ENCODE measurements at regions not wholly inside any gene's neighbourhood (a gene's known extent, or its start where the extent isn't known, plus 50 kb on each side); places are given as distances from the start of the nearest gene placed in this dataset.
"Not testable (repeated sequence)": the region's sequence is repeated elsewhere in the genome, so short reads cannot be mapped to it uniquely, and the experiment has no call there.

DNA sequence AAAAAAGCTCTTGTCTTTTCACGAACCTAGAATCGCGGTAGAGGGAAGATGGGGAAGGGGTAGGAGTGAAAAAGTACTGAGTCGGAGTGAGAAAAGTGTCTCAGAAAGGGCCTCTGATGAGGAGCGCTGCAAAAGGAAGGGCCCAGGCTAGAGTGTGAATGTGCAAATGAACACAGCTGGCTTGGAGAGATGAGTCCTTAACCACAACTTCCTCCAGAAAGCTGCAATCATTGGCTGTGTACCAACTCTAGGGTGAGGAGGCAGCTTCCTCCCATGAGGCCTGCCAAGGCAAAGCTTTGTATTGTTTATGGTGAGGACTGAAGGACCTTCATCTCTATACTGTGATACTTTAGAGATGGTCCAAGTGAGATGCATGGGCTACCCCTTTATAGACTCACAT lies 566.9 kb upstream of the ANO5 start:
- DNase-seq (ENCODE audit: low read depth in 4 of 4, low spot score in 3 of 4), result no peak

DNA sequence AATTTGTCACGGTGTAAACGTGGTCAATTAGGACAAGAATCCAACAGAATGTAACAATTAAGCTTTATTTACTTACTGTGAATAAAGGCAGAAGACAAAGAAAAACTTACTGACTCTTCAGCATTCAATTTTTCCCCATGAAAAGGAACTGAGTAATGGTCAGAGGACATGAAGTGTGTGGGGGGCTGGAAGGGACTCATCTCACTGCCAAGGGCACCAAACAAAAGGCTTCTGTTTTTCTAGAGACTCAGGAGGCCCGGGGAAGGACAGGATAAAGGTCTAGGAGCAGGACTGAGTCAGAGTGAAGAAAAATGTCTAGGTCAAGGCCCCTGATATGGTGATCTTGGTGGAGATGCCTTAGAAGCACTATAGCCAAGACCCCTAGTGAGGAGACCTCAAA lies 564.2 kb upstream of the ANO5 start:
- DNase-seq (ENCODE audit: low read depth in 4 of 4, low spot score in 3 of 4), result no peak

GRCh38 chr11:21630934-21631478 lies 561.9 kb upstream of the ANO5 start:
- no peak for DNase-seq (ENCODE audit: low read depth in 4 of 4, low spot score in 3 of 4)

DNA sequence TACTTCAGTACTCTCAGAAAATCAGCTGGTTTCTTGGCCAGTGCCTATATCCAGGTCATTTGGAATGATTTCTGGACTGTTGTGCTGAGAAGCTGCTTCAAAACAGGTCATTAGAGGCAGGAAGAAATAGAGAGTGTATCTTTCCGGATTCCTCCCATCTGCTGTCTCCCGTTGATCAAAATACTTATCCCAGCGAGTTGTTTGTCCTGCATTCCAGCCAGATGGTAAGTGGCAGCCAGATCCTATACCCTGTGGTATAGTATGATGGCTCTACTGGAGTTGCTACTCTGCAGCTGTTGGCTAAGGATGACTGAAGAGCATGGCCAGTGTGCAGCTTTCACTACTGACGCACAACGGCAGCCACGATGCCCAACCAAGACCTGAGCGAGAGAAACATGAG lies 560.9 kb upstream of the ANO5 start:
- no peak for DNase-seq (ENCODE audit: low read depth in 4 of 4, low spot score in 3 of 4)

GRCh38 chr11:21634491-21634890 lies 558.4 kb upstream of the ANO5 start:
- DNase-seq (ENCODE audit: low read depth in 4 of 4, low spot score in 3 of 4), result no peak

DNA sequence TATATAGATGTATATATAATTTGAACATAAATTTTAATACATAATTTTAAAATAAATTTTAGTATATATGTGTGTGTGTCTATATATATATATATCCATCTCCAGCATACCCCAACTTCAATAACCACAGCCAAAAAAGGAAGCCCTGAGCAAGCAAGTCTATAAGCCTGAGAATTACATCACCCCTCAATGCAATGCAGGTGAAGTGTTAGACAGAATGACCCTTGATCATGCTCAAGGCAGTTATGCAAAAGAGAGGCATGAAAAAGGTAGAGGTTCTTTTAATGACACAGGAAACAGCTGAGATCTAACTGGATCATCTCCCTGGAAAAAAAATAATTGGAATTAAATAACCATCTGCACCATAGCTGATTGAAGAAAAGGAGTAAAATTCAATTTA lies 557.9 kb upstream of the ANO5 start:
- DNase-seq (ENCODE audit: low read depth in 4 of 4, low spot score in 3 of 4), result no peak

DNA sequence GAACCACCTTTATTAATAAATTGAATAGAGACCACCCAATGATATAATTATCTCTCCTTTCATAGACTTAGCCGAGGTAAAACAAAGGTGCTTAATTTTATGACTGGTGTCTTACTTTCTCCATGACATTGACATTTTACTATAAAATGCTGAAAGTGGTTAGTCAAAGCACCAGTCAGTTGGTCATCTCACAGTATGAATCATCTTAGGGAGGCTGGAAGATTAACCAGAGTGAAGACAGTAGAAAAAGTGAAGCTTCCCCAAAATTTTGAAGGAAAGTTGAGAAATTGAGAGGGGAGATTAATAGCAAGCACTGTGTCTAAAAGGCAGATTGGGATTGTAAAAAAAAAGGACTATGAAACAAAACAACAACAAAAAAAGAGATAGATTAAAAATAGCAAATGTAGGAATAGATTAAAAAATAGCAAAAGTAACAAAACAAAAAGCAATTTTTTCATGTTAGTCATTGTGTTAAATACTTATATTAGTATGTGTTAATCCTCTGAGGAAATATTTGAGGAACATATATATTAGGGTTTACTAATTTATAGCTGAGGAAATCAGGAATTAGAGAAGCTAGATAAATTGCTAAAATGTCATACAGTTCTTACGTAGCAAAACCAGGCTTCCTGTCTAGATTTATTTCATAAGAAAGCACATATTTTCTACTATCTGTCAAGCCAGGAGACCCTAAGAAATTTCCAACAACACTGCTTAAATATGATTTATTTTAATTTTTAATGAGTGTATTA lies 557.3 kb upstream of the ANO5 start:
- no peak for DNase-seq (ENCODE audit: low read depth in 4 of 4, low spot score in 3 of 4)

DNA sequence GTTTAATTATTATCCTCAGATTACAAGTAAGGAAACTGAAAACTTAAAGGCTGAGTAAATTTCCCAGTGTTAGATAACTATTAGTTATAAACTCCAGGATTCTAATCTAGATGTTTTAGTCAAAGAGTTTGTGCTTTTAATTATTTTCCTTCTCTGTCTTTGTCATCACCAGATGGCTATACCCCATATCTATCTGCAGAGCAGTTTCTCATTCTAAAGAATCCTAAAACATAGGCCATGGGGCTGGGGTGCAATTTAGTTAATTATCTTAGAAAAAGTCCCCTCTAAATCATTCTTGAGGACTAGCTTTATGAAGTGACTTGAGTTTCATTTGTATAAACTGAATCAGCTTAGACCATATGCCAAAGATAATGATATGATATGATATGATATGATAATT lies 556.3 kb upstream of the ANO5 start:
- DNase-seq (ENCODE audit: low read depth in 4 of 4, low spot score in 3 of 4), result no peak

GRCh38 chr11:21640491-21640890 lies 552.4 kb upstream of the ANO5 start:
- no peak for DNase-seq (ENCODE audit: low read depth in 4 of 4, low spot score in 3 of 4)

DNA sequence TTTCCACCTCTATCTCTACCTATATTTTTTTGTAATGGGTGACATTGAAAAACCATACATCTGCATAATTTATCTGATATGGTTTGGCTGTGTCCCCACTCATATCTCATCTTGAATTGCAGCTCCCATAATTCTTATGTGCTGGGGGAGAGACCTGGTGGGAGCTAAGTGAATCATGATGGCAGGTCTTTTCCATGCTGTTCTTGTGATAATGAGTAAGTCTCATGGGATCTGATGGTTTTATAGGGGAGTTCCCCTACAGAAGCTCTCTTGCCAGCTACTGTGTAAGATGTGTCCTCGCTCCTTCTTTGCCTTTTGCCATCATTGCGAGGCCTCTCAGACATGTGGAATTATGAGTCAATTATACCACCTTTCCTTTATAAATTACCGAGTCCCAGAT lies 551.0 kb upstream of the ANO5 start:
- DNase-seq (ENCODE audit: low read depth in 4 of 4, low spot score in 3 of 4), result no peak

DNA sequence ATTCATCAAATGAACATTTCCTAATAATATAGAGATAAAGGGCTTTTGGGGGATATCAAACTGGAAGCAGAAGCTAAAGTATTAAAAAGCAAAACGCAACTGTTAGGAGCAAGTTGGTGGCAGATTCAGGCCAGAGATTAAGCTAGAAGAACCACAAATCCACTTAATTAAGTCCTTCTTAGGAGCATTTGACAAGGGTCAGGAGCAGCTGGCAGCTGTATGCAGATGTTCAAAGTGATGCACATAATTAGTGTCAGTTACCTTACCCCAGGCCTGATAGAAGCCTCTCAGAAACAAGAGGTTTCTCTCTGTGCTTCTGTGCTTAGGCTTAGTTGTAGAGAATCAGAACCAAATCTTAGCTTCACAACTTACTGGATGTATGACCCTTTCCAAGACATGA lies 546.5 kb upstream of the ANO5 start:
- DNase-seq (ENCODE audit: low read depth in 4 of 4, low spot score in 3 of 4), result no peak

DNA sequence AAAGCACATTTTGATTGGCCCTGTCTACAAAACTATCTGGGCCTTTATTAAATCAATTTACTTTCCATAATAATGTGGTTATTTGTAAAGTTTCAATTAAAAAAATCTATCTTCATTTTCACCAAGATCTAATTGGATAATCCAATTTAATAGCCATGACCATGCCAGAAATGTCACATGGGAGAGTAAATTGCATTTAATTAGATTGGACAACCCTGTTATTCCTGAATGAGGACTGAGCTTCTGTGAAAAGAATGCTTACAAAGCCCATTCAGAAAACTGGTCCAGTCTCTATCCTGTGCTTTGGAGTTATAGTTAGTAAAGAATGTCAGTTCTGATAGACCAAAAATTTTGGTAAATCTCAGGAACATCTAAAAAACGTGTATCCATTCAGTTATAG lies 541.9 kb upstream of the ANO5 start:
- DNase-seq (ENCODE audit: low read depth in 4 of 4, low spot score in 3 of 4), result no peak

DNA sequence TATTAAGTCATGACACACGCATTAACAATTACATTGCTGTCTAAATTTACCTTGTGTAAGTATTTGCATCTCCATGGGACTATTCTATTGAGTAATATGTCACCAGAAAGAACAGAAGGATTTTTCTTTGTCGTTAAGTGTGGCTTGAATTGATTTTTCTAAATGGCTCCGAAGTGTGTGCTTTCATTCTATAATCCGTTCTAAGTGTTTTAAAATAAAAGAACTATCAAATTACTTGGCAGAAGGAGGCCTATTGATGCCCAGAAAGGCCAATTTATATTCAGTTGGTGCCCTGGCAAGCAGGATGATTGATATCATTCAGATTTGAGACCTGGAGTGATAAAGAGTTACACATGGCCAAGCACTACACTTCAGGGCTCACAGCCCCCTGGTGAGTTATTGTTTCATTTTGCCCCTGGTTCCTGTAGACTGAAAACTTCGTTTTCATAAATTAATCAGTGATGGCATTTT lies 538.9 kb upstream of the ANO5 start:
- DNase-seq (ENCODE audit: low read depth in 4 of 4, low spot score in 3 of 4), result no peak

DNA sequence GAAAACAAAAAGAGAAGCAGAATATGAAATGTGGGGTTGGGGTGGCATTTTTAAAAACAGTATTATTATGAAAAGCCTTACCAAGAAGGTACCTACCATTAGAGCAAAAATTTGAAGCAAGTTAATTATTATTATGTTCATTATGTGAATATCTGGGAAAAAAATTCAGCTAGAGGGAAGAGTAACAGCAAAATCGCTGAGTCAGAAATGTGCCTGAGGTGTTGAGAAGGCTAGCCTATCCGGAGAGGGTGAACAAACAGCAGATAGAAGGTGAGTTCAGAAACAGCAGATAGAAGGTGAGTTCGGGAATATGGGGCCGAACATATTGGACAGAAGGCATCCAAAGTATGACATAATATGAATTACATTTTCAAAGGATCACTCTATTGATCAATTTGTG lies 536.8 kb upstream of the ANO5 start:
- no peak for DNase-seq (ENCODE audit: low read depth in 4 of 4, low spot score in 3 of 4)

- no peak for DNase-seq (ENCODE audit: low read depth in 4 of 4, low spot score in 3 of 4)
These were observed 534.2 kb upstream of the ANO5 start for GRCh38 chr11:21658654-21659193.

DNA sequence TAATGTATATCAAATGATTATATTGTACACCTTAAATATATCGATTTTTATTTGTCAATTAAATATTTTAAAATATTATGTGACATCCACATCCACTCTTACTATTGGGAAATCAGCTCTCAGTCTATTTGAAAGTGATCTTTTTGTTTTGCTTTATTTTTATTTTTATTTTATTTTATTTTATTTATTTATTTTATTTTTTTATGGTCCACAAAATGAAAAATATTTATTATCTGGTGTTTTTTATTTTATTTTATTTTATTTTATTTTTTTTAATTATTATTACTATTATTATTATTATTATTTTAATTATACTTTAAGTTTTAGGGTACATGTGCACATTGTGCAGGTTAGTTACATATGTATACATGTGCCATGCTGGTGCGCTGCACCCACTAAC lies 533.5 kb upstream of the ANO5 start:
- DNase-seq (ENCODE audit: low read depth in 4 of 4, low spot score in 3 of 4), result not testable (repeated sequence)

- no peak for DNase-seq (ENCODE audit: low read depth in 4 of 4, low spot score in 3 of 4)
These were observed 532.9 kb upstream of the ANO5 start for GRCh38 chr11:21659961-21660360.

DNA sequence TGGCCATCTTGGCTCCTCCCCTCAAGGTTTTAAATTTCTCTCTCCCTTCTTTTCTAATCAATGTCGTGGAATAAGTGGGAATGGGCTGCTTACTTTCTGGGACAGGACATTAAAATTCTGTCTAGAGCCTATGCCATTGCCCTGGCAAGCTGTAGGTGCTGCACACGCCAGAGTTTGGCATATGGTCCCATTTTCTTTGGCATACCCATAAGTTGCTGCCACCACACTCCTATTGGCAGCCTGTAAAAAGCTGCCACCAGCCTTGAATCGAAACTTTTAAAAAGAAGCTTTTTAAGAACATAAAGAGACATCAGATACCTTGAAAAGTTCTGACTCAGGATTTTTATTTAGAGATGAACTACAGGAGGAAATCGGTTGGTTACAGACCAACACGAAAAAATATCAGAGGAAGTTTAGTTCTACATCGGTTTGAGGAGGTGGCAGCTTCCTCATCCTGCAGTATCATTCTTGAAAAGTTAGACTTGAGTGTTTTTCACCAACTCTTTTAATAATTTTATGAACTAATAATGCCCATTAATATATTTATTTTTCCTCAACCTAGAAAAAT lies 517.8 kb upstream of the ANO5 start:
- DNase-seq (ENCODE audit: low read depth in 4 of 4, low spot score in 3 of 4), result no peak

DNA sequence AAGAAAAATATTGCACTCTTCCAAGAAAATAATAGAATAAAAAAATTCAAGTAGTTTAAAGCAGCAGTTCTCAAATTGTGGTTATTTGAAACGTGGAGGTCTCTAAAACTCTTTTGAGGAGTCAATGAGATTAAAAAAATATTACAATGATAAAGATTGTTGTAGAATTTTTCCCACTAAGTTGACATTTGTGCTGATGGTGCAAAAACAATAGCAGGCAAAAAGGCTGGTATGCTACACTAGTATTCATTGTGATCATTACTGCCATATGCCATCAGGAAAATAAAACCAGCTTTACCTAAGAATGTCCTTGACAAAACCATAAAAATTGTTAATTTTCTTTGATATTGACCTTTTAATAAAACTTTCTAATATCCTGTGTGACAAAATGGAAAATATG lies 505.2 kb upstream of the ANO5 start:
- no peak for DNase-seq (ENCODE audit: low read depth in 4 of 4, low spot score in 3 of 4)

DNA sequence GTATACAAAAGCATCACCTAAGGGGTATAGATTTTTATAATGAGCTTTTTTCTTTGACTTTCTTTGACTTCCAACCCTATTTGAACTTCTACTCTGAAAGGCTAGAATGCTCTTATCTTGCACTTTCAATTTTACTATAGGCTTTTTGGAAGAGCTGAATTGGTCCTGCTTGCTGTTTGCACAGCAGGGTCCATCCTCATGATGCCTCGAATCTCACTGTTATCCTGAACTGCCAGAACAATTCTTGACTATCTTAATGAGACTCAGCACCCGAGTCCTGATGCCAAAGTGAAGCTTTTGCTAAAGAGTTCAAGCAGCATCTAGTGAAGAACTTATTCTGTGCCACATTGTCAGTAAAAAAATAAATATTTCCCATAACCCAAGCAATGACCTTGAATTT lies 488.3 kb upstream of the ANO5 start:
- DNase-seq (ENCODE audit: low read depth in 4 of 4, low spot score in 3 of 4), result no peak

- no peak for DNase-seq (ENCODE audit: low read depth in 4 of 4, low spot score in 3 of 4)
These were observed 485.7 kb upstream of the ANO5 start for GRCh38 chr11:21707116-21707739.

- DNase-seq (ENCODE audit: low read depth in 4 of 4, low spot score in 3 of 4), result no peak
These were observed 482.1 kb upstream of the ANO5 start for GRCh38 chr11:21710809-21711208.
